Common myeloid progenitor, CD34-positive (primary cell): ENCODE measurements at regions not wholly inside any gene's neighbourhood (a gene's known extent, or its start where the extent isn't known, plus 50 kb on each side); places are given as distances from the start of the nearest gene placed in this dataset.
"Not testable (repeated sequence)": the region's sequence is repeated elsewhere in the genome, so short reads cannot be mapped to it uniquely, and the experiment has no call there.

Experiments used
- CTCF ChIA-PET: fragments of 350-600 bp; sonication (Branson Sonifier 250); formaldehyde crosslinking; loops from one replicate; lab custom pipeline; 2021; ENCODE audit warnings: antibody characterized with exemption; lab: Charles Lee
- POLR2A ChIA-PET: fragments of 350-600 bp; sonication (Branson Sonifier 250); formaldehyde crosslinking; loops from one replicate; lab custom pipeline; 2021; ENCODE audit warnings: antibody characterized with exemption; lab: Charles Lee
- DNase-seq, 3 donors: peaks; one replicate each; pipeline versions ENCODE4 v3.0.0 to v3.0.0-alpha.2; 2013
- H3K27ac ChIP-seq, 2 experiments: 1 replicate in 1 of 2; 2 replicates in 1 of 2; pipeline ENCODE4 v1.7.0; 2013; ENCODE audit warnings: inconsistent platforms in 2 of 2, low read length in 2 of 2, mild to moderate bottlenecking in 2 of 2, low read depth in 1 of 2, moderate library complexity in 1 of 2; ENCODE audit not compliant: severe bottlenecking in 2 of 2, insufficient read depth in 1 of 2, poor library complexity in 1 of 2
- H3K27me3 ChIP-seq, 5 experiments: replicated peaks in 2 of 5; 1 replicate in 3 of 5; 2 replicates in 2 of 5; pipeline versions ENCODE4 v1.6.1 to v1.7.0; 2013; ENCODE audit warnings: low read length in 4 of 5, mild to moderate bottlenecking in 2 of 5, moderate library complexity in 2 of 5, inconsistent platforms in 1 of 5; ENCODE audit not compliant: insufficient read depth in 5 of 5, control insufficient read depth in 4 of 5
- H3K36me3 ChIP-seq, 4 experiments: 1 replicate in 2 of 4; 2 replicates in 2 of 4; pipeline versions ENCODE4 v1.6.1 to v1.7.0; 2013; ENCODE audit warnings: low read length in 3 of 4, control low read depth in 1 of 4, mild to moderate bottlenecking in 1 of 4; ENCODE audit not compliant: control insufficient read depth in 4 of 4, insufficient read depth in 4 of 4
- H3K4me1 ChIP-seq, 4 experiments: 1 replicate in 3 of 4; 2 replicates in 1 of 4; pipeline versions ENCODE4 v1.6.1 to v1.7.1; 2013; ENCODE audit warnings: low read length in 3 of 4, mild to moderate bottlenecking in 3 of 4, control low read depth in 1 of 4, inconsistent platforms in 1 of 4, moderate library complexity in 1 of 4; ENCODE audit not compliant: control insufficient read depth in 4 of 4, insufficient read depth in 4 of 4; ENCODE audit errors: control extremely low read depth in 1 of 4
- H3K4me3 ChIP-seq, 7 experiments: 1 replicate in 4 of 7; 2 replicates in 3 of 7; pipeline versions ENCODE4 v1.5.1 to v1.7.0; 2013; ENCODE audit warnings: mild to moderate bottlenecking in 7 of 7, low read length in 6 of 7, moderate library complexity in 6 of 7, inconsistent platforms in 2 of 7, low read depth in 2 of 7, control low read depth in 1 of 7; ENCODE audit not compliant: insufficient read depth in 4 of 7, control insufficient read depth in 1 of 7; ENCODE audit errors: extremely low read depth in 1 of 7
- H3K9me3 ChIP-seq, 5 experiments: 1 replicate in 4 of 5; 2 replicates in 1 of 5; pipeline versions ENCODE4 v1.6.1 to v1.7.1; 2013; ENCODE audit warnings: low read length in 4 of 5, mild to moderate bottlenecking in 2 of 5, inconsistent platforms in 1 of 5, low read depth in 1 of 5, moderate library complexity in 1 of 5; ENCODE audit not compliant: control insufficient read depth in 4 of 5, insufficient read depth in 2 of 5; ENCODE audit errors: control extremely low read depth in 1 of 5
- WGBS: methylation state at CpG from one replicate; pipeline ENCODE4 v1.1.5; 2013; ENCODE audit not compliant: insufficient coverage; 5-methylcytosine and 5-hydroxymethylcytosine counted together

- Histone ChIP-seq H3K4me1 (no peaks in the 10 kb centered on the region), H3K27me3 (no peaks in the 10 kb centered on the region), H3K9me3 (peaks cover 0 to 2% (median 0%) of the 10 kb centered on the region in 5 experiments), H3K4me3 (no peak overlapping the region), H3K27ac (no peak overlapping the region), H3K36me3 (no peaks in the 10 kb centered on the region)
- 87% methylated on average over 4 of the region's 6 CpGs for WGBS
- ChIA-PET POLR2A (no interaction called here), CTCF (no interaction called here)
- DNase-seq = no peak
Measured at GRCh38 chr7:156360835-156361234, 279.7 kb upstream of the RNF32 start.

- no peaks in the 10 kb centered on the region for H3K4me1 ChIP-seq
- DNase-seq = no peak
- H3K36me3 ChIP-seq = no peaks in the 10 kb centered on the region
- ChIA-PET CTCF (no interaction called here), POLR2A (no interaction called here)
- H3K9me3 ChIP-seq = peaks cover 0 to 2% (median 0%) of the 10 kb centered on the region in 5 experiments
- 95% methylated on average over 5 of the region's 5 CpGs for WGBS
- no peaks in the 10 kb centered on the region for H3K27me3 ChIP-seq
- no peak overlapping the region for H3K4me3 ChIP-seq
- no peak overlapping the region for H3K27ac ChIP-seq
Measured at GRCh38 chr7:156356551-156356950, 284.0 kb upstream of the RNF32 start.

- no peak overlapping the region for H3K4me3 ChIP-seq
- H3K4me1 ChIP-seq = no peaks in the 10 kb centered on the region
- H3K36me3 ChIP-seq = no peaks in the 10 kb centered on the region
- 95% methylated on average over 7 of the region's 7 CpGs for WGBS
- no peaks in the 10 kb centered on the region for H3K27me3 ChIP-seq
- CTCF ChIA-PET = no interaction called here
- no peak for DNase-seq
- H3K9me3 ChIP-seq = no peaks in the 10 kb centered on the region
- no peak overlapping the region for H3K27ac ChIP-seq
- POLR2A ChIA-PET = interaction anchor here (0.6 kb wide), 1 partner anchor 1562 kb away, joined by 3 read pairs; no protein-coding TSS in a partner anchor
Measured at GRCh38 chr7:156353352-156353751, 287.2 kb upstream of the RNF32 start.

GRCh38 chr7:156347703-156348248, 292.8 kb upstream of the RNF32 start:
- H3K36me3 ChIP-seq, H3K9me3 ChIP-seq, POLR2A ChIA-PET, H3K4me1 ChIP-seq, H3K4me3 ChIP-seq, H3K27ac ChIP-seq, H3K27me3 ChIP-seq, DNase-seq, CTCF ChIA-PET: not testable (repeated sequence)
- WGBS = 94% methylated on average over 19 of the region's 25 CpGs

GRCh38 chr7:156347132-156347531, 293.4 kb upstream of the RNF32 start:
- DNase-seq = no peak
- WGBS = 91% methylated on average over 11 of the region's 12 CpGs
- ChIA-PET CTCF (no interaction called here), POLR2A (no interaction called here)
- H3K36me3 ChIP-seq = no peaks in the 10 kb centered on the region
- H3K27ac ChIP-seq = no peak overlapping the region
- H3K4me1 ChIP-seq = no peaks in the 10 kb centered on the region
- H3K9me3 ChIP-seq = peaks cover 0 to 8% (median 0%) of the 10 kb centered on the region in 5 experiments
- no peaks in the 10 kb centered on the region for H3K27me3 ChIP-seq
- H3K4me3 ChIP-seq = no peak overlapping the region

GRCh38 chr7:156344595-156344994, 296.0 kb upstream of the RNF32 start:
- no peak overlapping the region for H3K27ac ChIP-seq
- H3K4me1 ChIP-seq = no peaks in the 10 kb centered on the region
- 96% methylated on average over 3 of the region's 3 CpGs for WGBS
- peaks cover 0 to 8% (median 0%) of the 10 kb centered on the region in 5 experiments for H3K9me3 ChIP-seq
- no peak overlapping the region for H3K4me3 ChIP-seq
- no peaks in the 10 kb centered on the region for H3K36me3 ChIP-seq
- POLR2A ChIA-PET = no interaction called here
- no peak for DNase-seq
- CTCF ChIA-PET = no interaction called here
- H3K27me3 ChIP-seq = no peaks in the 10 kb centered on the region

- CTCF ChIA-PET = no interaction called here
- no peak for DNase-seq
- 90% methylated on average over 5 of the region's 5 CpGs for WGBS
- POLR2A ChIA-PET = no interaction called here
- Histone ChIP-seq H3K4me1 (no peaks in the 10 kb centered on the region), H3K9me3 (peaks cover 0 to 9% (median 7%) of the 10 kb centered on the region in 5 experiments), H3K36me3 (no peaks in the 10 kb centered on the region), H3K27me3 (no peaks in the 10 kb centered on the region), H3K4me3 (no peak overlapping the region), H3K27ac (no peak overlapping the region)
Measured at GRCh38 chr7:156334636-156335035, 305.9 kb upstream of the RNF32 start.
